ENCODE measurements at regions not wholly inside any gene's neighbourhood (a gene's known extent, or its start where the extent isn't known, plus 50 kb on each side); places are given as distances from the start of the nearest gene placed in this dataset.

GRCh38 chr16:65754820-65755691 is 611.4 kb upstream of the CDH5 start:
- TF ChIP-seq CTCF (IDR thresholded peaks at IDR 0.05) (no peak), EZH2 (IDR thresholded peaks at IDR 0.05; ENCODE audit: borderline replicate concordance, insufficient read depth, low read depth, low read length, poor library complexity, severe bottlenecking) (no peak)
